T47D (cell line): ENCODE measurements at regions not wholly inside any gene's neighbourhood (a gene's known extent, or its start where the extent isn't known, plus 50 kb on each side); places are given as distances from the start of the nearest gene placed in this dataset.
"Not testable (repeated sequence)": the region's sequence is repeated elsewhere in the genome, so short reads cannot be mapped to it uniquely, and the experiment has no call there.

Experiments used
- DNase-seq, 2 experiments: peaks; one replicate each; pipeline versions ENCODE4 v3.0.0 to v3.0.0-alpha.2; 2011 to 2012; ENCODE audit warnings: low read depth in 1 of 2, low spot score in 1 of 2
- JUND ChIP-seq: IDR thresholded peaks from 2 replicates; pipeline ENCODE4 v1.6.1; 2012; ENCODE audit warnings: low read depth
- in situ Hi-C: cut with HindIII; loops from 2 replicates; pipeline ENCODE4 v1.10.0; 2016; ENCODE audit warnings: low sequenced_read_pairs, low pct_unique_long_range_greater_than_20kb

- no peak for DNase-seq
- in situ Hi-C loops, result no loop called here
- TF ChIP-seq JUND, result no peak
Observed at GRCh38 chr1:102365071-102365470, 368.3 kb upstream of the OLFM3 start.

DNA sequence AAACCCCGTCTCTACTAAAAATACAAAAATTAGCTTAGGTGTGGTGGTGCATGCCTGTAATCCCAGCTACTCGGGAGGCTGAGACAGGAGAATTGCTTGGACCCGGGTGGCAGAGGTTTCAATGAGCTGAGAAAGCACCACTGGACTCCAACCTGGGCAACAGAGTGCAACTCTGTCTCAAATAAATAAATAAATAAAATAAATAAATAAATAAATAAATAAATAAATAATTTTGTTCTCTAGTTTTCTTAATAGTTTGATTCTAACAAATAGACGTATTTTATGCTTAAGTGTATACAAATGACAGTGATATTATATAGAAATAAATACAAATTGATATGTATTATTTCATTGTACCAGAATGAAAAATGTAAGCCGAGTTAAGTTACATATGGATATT lies 339.9 kb upstream of the OLFM3 start:
- in situ Hi-C loops, result no loop called here
- no peak for TF ChIP-seq JUND
- DNase-seq, result no peak

- DNase-seq, result no peak
- TF ChIP-seq JUND, result no peak
- in situ Hi-C loops, result no loop called here
Observed at GRCh38 chr1:102318104-102318806, 321.5 kb upstream of the OLFM3 start.

DNA sequence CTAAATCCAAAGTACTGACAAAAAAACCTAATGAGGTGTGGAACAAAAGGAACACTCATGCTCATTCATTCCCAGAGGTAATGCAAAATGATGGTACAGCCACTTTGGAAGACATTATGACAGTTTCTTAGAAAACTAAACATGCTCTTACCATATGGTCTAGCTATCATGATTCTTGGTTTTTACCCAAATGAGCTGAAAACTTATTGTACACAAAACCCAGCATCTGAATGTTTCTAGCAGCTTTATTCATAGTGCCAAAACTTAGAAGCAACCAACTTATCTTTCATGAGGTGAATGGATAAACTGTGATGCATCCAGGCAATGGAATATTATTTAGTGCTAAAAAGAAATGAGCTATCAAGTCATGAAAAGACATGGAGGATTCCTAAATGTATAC lies 318.4 kb upstream of the OLFM3 start:
- no peak for DNase-seq
- TF ChIP-seq JUND, result no peak
- in situ Hi-C loops, result no loop called here

GRCh38 chr1:102296116-102296515 lies 299.4 kb upstream of the OLFM3 start:
- TF ChIP-seq JUND, result no peak
- in situ Hi-C loops, result no loop called here
- DNase-seq, result no peak

- TF ChIP-seq JUND, result no peak
- DNase-seq, result no peak
- in situ Hi-C loops, result no loop called here
Observed at GRCh38 chr1:102282955-102283354, 286.2 kb upstream of the OLFM3 start.

DNA sequence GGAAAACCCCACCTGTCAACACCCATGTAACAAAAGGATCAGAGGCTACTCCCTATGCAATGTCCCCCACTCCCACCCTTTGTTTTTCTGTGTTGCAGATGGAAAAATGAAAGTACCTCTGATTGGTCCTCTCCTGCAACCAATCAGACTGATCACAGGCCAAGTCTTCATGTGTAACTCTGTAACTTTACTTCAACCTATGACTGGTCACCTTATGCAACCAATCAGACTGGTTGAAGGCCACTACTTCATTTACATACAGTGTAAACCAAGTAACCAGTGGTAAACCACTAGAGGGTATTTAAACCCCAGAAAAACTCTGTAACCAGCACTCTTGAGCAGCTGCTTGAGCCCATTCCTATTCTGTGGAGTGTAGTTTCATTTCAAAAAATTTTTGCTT lies 266.3 kb upstream of the OLFM3 start:
- in situ Hi-C loops, result no loop called here
- TF ChIP-seq JUND, result no peak
- no peak for DNase-seq

DNA sequence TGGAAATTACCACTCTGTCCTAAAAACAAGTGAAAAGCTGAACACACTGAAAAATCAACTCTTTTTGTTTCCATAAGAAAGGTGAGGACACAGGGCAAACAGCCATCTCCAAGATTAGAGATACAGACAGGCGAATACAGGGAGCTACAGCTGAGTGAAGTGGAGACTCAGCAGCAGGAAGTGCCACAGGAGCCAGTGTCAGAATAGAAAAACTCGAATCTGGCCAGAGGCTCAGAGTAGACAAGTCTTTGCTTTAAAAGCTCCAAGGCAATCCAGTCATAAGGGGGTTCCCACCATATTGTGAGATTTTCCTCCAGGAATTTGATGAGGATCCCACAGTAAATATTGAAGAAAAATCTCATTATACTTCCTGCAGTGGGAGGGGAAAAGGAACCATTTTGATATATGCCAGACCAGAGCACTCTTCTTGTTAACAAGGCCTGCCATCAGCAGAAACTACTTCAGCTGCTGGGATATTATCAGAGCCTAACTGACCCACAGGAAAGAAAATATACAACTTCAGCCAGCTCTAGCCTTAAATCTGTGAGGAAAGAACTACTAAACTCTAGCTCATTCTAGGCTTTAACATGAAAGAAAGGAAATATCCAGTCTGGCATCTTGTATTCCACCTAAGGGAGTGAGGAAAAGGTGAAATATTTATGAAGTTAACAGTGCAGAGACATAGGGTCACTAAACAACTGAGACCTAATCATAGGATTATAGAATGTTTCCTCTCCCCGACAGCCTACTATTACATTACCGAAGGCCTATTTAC lies 256.2 kb upstream of the OLFM3 start:
- in situ Hi-C loops, result no loop called here
- TF ChIP-seq JUND, result no peak
- DNase-seq, result no peak

DNA sequence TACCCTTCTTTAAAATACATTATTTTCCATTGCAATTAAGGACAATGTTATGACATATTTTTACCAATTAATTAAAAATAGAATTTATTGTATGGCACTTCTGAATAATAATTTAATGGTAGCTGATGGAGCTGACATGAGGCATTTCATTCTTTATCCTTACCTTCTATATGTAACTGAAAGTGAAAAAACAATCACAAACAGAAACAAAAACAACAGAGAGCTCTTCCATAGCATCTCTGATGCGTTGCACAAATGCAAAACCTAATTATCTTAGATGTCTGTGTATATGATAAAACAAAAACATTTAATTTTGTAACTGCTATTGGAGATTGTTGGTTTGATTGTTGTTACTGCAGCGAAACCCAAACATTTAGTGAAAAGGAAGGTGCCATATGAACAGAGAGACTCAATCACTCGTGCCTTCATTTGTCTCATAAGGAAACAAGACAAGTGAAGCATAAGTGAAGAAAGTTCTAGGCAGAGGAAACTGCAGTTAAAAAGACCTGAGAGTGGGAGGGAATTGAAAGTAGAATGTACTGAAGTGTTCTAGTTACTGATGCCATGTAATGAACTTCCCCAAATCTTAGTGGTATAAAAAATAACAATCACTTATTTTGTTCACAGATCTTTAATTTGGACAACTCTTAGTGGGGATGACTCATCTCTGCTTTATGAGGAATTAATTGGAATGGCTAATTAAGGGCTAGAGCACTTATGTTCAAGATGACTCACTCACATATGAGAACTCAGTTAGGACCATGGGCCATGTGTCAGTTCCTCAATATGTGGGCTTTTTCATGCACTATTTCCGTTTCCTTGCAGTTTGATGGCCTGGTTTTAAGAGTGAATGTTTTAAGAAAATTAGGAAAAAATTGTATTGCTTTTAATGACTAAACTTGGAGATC lies 245.0 kb upstream of the OLFM3 start:
- DNase-seq, result no peak
- no peak for TF ChIP-seq JUND
- in situ Hi-C loops, result no loop called here

- DNase-seq, result no peak
- TF ChIP-seq JUND, result no peak
- in situ Hi-C loops, result no loop called here
Observed at GRCh38 chr1:102239247-102239646, 242.5 kb upstream of the OLFM3 start.

DNA sequence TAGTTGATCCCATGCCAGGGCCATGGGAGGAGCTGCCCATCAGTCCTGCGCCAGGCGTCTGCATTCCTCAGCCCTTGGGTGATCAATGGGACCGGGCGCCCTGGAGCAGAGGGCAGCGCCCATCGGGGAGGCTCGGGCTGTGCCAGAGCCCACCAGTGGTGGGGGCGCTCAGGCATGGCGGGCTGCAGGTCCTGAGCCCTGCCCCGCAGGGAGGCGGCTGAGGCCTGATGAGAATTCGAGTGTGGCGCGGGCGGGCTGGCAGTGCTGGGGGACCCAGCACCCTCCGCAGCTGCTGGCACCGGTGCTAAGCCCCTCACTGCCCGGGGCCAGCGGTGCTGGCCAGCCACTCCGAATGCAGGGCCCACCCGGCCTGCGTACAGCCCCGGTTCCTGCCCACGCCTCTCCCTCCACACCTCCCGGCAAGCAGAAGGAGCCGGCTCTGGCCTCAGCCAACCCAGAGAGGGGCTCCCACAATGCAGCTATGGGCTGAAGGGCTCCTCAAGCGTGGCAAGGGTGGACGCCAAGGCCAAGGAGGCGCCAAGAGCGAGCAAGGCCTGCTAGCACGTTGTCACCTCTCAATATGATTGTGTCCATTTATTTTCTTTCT lies 238.1 kb upstream of the OLFM3 start:
- TF ChIP-seq JUND, result no peak
- in situ Hi-C loops, result no loop called here
- DNase-seq, result no peak

- in situ Hi-C loops, result no loop called here
- TF ChIP-seq JUND, result no peak
- no peak for DNase-seq
Observed at GRCh38 chr1:102219463-102219862, 222.7 kb upstream of the OLFM3 start.

DNA sequence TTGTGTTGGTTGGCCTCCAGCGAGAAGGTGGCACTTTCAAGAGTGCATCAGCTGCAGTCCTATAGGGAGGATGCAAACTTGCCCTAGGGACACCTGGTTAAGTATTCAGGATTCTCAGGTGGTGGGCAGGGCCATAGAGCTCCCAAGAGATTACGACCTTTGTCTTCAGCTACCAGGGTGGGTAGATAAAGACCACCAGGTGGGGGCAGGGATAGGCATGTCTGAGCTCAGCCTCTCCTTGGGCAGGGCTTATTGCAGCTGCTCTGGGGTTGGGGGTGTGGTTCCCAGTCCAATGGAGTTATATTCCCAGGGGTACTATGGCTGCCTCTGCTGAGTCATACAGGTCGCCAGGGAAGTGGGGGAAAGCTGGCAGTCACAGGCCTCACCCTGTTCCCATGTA lies 214.2 kb upstream of the OLFM3 start:
- in situ Hi-C loops, DNase-seq: not testable (repeated sequence)
